SU-DHL-6 (cell line): ENCODE measurements at regions not wholly inside any gene's neighbourhood (a gene's known extent, or its start where the extent isn't known, plus 50 kb on each side); places are given as distances from the start of the nearest gene placed in this dataset.

Experiments
- EZH2phosphoT487 ChIP-seq: fragments of 200-600 bp; sonication (generic), shearing (Covaris generic); conservative IDR thresholded peaks from 2 replicates; pipeline ENCODE4 v1.6.1; 2018; ENCODE audit warnings: mild to moderate bottlenecking, antibody characterized with exemption, low read length, moderate library complexity, mixed read lengths
- TF ChIP-seq, protein P1 (sequence below): fragments of 200-600 bp; sonication (generic); IDR thresholded peaks from one replicate; pipeline ENCODE4 v1.5.1; 2017; ENCODE audit warnings: antibody characterized with exemption, mild to moderate bottlenecking, low read length, moderate library complexity; ENCODE audit not compliant: insufficient read depth, poor library complexity, severe bottlenecking

DNA sequence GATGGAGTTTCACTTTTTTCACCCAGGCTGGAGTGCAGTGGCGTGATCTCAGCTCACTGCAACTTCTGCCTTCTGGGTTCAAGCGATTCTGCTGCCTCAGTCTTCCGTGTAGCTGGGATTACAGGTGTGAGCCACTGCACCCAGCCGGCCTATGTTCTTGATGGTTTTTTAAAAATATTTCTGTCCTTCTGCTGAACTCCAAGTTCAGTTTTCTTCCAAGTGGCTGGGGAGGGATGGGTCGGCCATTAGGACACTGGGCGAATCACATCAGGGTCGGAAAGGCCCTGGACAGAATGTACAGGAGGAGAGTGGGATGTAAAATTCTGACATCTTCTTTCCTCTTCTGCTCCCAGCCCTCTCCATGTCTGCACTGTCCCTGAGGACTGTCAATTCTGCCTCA, 289.6 kb downstream of the PTPRU start:
- TF ChIP-seq, protein P1, sequence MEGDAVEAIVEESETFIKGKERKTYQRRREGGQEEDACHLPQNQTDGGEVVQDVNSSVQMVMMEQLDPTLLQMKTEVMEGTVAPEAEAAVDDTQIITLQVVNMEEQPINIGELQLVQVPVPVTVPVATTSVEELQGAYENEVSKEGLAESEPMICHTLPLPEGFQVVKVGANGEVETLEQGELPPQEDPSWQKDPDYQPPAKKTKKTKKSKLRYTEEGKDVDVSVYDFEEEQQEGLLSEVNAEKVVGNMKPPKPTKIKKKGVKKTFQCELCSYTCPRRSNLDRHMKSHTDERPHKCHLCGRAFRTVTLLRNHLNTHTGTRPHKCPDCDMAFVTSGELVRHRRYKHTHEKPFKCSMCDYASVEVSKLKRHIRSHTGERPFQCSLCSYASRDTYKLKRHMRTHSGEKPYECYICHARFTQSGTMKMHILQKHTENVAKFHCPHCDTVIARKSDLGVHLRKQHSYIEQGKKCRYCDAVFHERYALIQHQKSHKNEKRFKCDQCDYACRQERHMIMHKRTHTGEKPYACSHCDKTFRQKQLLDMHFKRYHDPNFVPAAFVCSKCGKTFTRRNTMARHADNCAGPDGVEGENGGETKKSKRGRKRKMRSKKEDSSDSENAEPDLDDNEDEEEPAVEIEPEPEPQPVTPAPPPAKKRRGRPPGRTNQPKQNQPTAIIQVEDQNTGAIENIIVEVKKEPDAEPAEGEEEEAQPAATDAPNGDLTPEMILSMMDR = no peak
- TF ChIP-seq EZH2phosphoT487 = no peak
